GM23338 (cell line): ENCODE measurements at regions not wholly inside any gene's neighbourhood (a gene's known extent, or its start where the extent isn't known, plus 50 kb on each side); places are given as distances from the start of the nearest gene placed in this dataset.

ENCODE experiments used
- ATAC-seq: fragments of 200-7000 bp; cut with Tn5 transposase; 3 replicates; pipeline ENCODE4 v1.9.1; 2020
- DNase-seq: peaks from one replicate; pipeline ENCODE4 v3.0.0-alpha.2; 2015; ENCODE audit warnings: low spot score
- H2AFZ ChIP-seq: fragments of 200-600 bp; sonication (generic); 2 replicates; pipeline ENCODE4 v1.8.0; 2016; ENCODE audit warnings: antibody characterized with exemption, mild to moderate bottlenecking, moderate library complexity
- H3F3A ChIP-seq: fragments of 200-600 bp; sonication (generic); replicated peaks from 2 replicates; pipeline ENCODE4 v1.8.0; 2017; ENCODE audit warnings: antibody characterized with exemption, mixed run types, low read depth
- H3K27ac ChIP-seq: fragments of 200-600 bp; sonication (generic); 2 replicates; pipeline ENCODE4 v1.6.1; 2016; ENCODE audit warnings: low read depth
- H3K27me3 ChIP-seq: fragments of 200-600 bp; sonication (generic); 2 replicates; pipeline ENCODE4 v1.8.0; 2016; ENCODE audit warnings: mild to moderate bottlenecking, mixed run types, moderate library complexity; ENCODE audit not compliant: insufficient read depth
- H3K36me3 ChIP-seq: fragments of 200-600 bp; sonication (generic); 2 replicates; pipeline ENCODE4 v1.8.0; 2016; ENCODE audit warnings: mild to moderate bottlenecking; ENCODE audit not compliant: insufficient read depth
- H3K4me1 ChIP-seq: fragments of 200-600 bp; sonication (generic); 2 replicates; pipeline ENCODE4 v1.8.0; 2016; ENCODE audit warnings: mild to moderate bottlenecking, moderate library complexity; ENCODE audit not compliant: insufficient read depth
- H3K4me2 ChIP-seq: fragments of 200-600 bp; sonication (generic); 2 replicates; pipeline ENCODE4 v1.7.1; 2017; ENCODE audit warnings: mixed run types
- H3K4me3 ChIP-seq: fragments of 200-600 bp; sonication (generic); 2 replicates; pipeline ENCODE4 v1.6.1; 2016; ENCODE audit warnings: mixed run types
- H3K79me2 ChIP-seq: fragments of 200-600 bp; sonication (generic); replicated peaks from 2 replicates; pipeline ENCODE4 v1.8.0; 2017; ENCODE audit warnings: mild to moderate bottlenecking; ENCODE audit not compliant: insufficient read depth
- H3K9me2 ChIP-seq: fragments of 200-600 bp; sonication (generic); 2 replicates; pipeline ENCODE4 v1.8.0; 2017; ENCODE audit not compliant: insufficient read depth
- H4K20me1 ChIP-seq: fragments of 200-600 bp; sonication (generic); replicated peaks from 2 replicates; pipeline ENCODE4 v1.8.0; 2017; ENCODE audit warnings: mild to moderate bottlenecking; ENCODE audit not compliant: insufficient read depth
- H3K27ac Mint-ChIP-seq: 2 replicates; pipeline ENCODE4 v1.8.0; 2020; ENCODE audit warnings: inconsistent platforms, mild to moderate bottlenecking, moderate library complexity, mixed read lengths
- H3K27me3 Mint-ChIP-seq: 3 replicates; pipeline ENCODE4 v1.8.0; 2022; ENCODE audit warnings: low read depth, mild to moderate bottlenecking, moderate library complexity, mixed read lengths, inconsistent platforms; ENCODE audit not compliant: insufficient read depth, poor library complexity
- H3K36me3 Mint-ChIP-seq: 3 replicates; pipeline ENCODE4 v1.8.0; 2021; ENCODE audit warnings: low read depth, mild to moderate bottlenecking, inconsistent platforms, moderate library complexity, mixed read lengths
- H3K4me1 Mint-ChIP-seq: 3 replicates; pipeline ENCODE4 v1.8.0; 2020; ENCODE audit warnings: mild to moderate bottlenecking, inconsistent platforms, mixed read lengths
- H3K4me3 Mint-ChIP-seq: 3 replicates; pipeline ENCODE4 v1.8.0; 2021; ENCODE audit warnings: moderate library complexity, mild to moderate bottlenecking, inconsistent platforms, mixed read lengths
- H3K9me3 Mint-ChIP-seq: 3 replicates; pipeline ENCODE4 v1.8.0; 2020; ENCODE audit warnings: moderate library complexity, mild to moderate bottlenecking, inconsistent platforms, mixed read lengths
- CREB1 ChIP-seq: fragments of 250-450 bp; sonication (Bioruptor Pico); IDR thresholded peaks from 2 replicates; pipeline ENCODE4 v1.5.0; 2020; ENCODE audit warnings: low read depth, mild to moderate bottlenecking, moderate library complexity
- JUNB ChIP-seq: IDR thresholded peaks from one replicate; pipeline ENCODE4 v1.6.1; 2016; ENCODE audit warnings: antibody characterized with exemption; ENCODE audit not compliant: unreplicated experiment
- NANOG ChIP-seq: IDR thresholded peaks from 2 replicates; pipeline ENCODE4 v1.6.1; 2016; ENCODE audit warnings: antibody characterized with exemption, borderline replicate concordance
- POLR2AphosphoS5 ChIP-seq: IDR thresholded peaks from 2 replicates; pipeline ENCODE4 v1.6.1; 2016; ENCODE audit warnings: antibody characterized with exemption, low read depth
- REST ChIP-seq: IDR thresholded peaks from one replicate; pipeline ENCODE4 v1.6.1; 2018; ENCODE audit warnings: antibody characterized with exemption; ENCODE audit not compliant: unreplicated experiment
- STAT1 ChIP-seq: IDR thresholded peaks from one replicate; pipeline ENCODE4 v1.6.1; 2016; ENCODE audit warnings: antibody characterized with exemption; ENCODE audit not compliant: unreplicated experiment
- ZNF114 ChIP-seq: fragments of 250-450 bp; sonication (Bioruptor Pico); IDR thresholded peaks from 2 replicates; pipeline ENCODE4 v1.5.0; 2020; ENCODE audit warnings: mild to moderate bottlenecking, moderate library complexity
- ZNF331 ChIP-seq: fragments of 250-450 bp; sonication (Bioruptor Pico); IDR thresholded peaks from 2 replicates; pipeline ENCODE4 v1.5.0; 2020; ENCODE audit warnings: low read depth, mild to moderate bottlenecking, moderate library complexity
- TF ChIP-seq, protein P1 (sequence below), 2 experiments: fragments of 200-600 bp in 1 of 2; sonication (generic) in 1 of 2; conservative IDR thresholded peaks; 2 replicates each; pipeline versions ENCODE4 v1.5.1 to v1.6.1; 2016 to 2017; ENCODE audit warnings: antibody characterized with exemption in 2 of 2, low read depth in 2 of 2, mild to moderate bottlenecking in 2 of 2, moderate library complexity in 1 of 2
- TF ChIP-seq, protein P2 (sequence below): fragments of 250-450 bp; sonication (Bioruptor Pico); IDR thresholded peaks from 2 replicates; pipeline ENCODE4 v1.5.0; 2020; ENCODE audit warnings: mild to moderate bottlenecking, moderate library complexity

GRCh38 chr5:53425687-53426511, 54.5 kb upstream of the FST start:
- Histone ChIP-seq H3K4me3 (no peak overlapping the region), H3K4me2 (peak overlapping the region; percentile 5; the same call in 1 of the 2 replicates), H3K27me3 (no peaks in the 10 kb centered on the region), H3K36me3 (no peaks in the 10 kb centered on the region), H3K9me2 (no peaks in the 10 kb centered on the region), H4K20me1 (no peaks in the 10 kb centered on the region), H3F3A (no peaks in the 10 kb centered on the region), H3K4me1 (0 out of 2 replicates have a peak, but pooled peaks cover 2% of the 10 kb centered on the region), H3K27ac (no peak overlapping the region), H2AFZ (peak overlapping the region; percentile 24; the same call in 1 of the 2 replicates), H3K79me2 (no peaks in the 10 kb centered on the region)
- H3K27ac Mint-ChIP-seq = no peak overlapping the region
- peak; percentile 88 for DNase-seq
- TF ChIP-seq, protein P1, sequence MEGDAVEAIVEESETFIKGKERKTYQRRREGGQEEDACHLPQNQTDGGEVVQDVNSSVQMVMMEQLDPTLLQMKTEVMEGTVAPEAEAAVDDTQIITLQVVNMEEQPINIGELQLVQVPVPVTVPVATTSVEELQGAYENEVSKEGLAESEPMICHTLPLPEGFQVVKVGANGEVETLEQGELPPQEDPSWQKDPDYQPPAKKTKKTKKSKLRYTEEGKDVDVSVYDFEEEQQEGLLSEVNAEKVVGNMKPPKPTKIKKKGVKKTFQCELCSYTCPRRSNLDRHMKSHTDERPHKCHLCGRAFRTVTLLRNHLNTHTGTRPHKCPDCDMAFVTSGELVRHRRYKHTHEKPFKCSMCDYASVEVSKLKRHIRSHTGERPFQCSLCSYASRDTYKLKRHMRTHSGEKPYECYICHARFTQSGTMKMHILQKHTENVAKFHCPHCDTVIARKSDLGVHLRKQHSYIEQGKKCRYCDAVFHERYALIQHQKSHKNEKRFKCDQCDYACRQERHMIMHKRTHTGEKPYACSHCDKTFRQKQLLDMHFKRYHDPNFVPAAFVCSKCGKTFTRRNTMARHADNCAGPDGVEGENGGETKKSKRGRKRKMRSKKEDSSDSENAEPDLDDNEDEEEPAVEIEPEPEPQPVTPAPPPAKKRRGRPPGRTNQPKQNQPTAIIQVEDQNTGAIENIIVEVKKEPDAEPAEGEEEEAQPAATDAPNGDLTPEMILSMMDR (conservative IDR thresholded peaks at IDR 0.05; ENCODE audit: low read depth in 2 of 2) = peak; percentile 80 to 87
- TF ChIP-seq ZNF331 (CRISPR knock-in tag) = no peak
- ATAC-seq = peak; percentile 95
- peaks cover 3% of the 10 kb centered on the region for H3K27me3 Mint-ChIP-seq
- H3K36me3 Mint-ChIP-seq = no peaks in the 10 kb centered on the region; the same call in 2 of the 3 replicates
- no peak overlapping the region for H3K4me3 Mint-ChIP-seq
- peaks cover 11% of the 10 kb centered on the region for H3K4me1 Mint-ChIP-seq
- H3K9me3 Mint-ChIP-seq = no peaks in the 10 kb centered on the region

DNA sequence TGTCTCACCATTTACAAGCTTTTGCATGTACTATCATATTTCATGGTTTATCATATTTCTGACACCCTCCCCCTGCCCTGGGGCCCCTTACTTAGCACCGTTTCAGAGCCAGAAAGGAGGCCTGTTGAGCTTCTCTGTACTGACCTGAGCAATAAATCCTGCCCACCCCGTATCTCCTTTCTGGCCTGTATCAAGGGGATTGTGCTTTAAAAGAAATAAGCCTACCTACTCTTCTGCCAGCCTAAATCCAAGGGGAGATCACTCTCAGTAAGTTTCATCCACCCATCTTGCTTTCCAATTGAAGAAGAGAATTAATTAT, 54.0 kb upstream of the FST start:
- Mint-ChIP-seq H3K27ac (no peak overlapping the region), H3K9me3 (no peaks in the 10 kb centered on the region), H3K27me3 (peaks cover 3% of the 10 kb centered on the region), H3K4me1 (peaks cover 11% of the 10 kb centered on the region), H3K36me3 (no peaks in the 10 kb centered on the region; the same call in 2 of the 3 replicates), H3K4me3 (no peak overlapping the region)
- no peak overlapping the region for H3K4me2 ChIP-seq
- H3K79me2 ChIP-seq = no peaks in the 10 kb centered on the region
- H3F3A ChIP-seq = no peaks in the 10 kb centered on the region
- H3K27me3 ChIP-seq = no peaks in the 10 kb centered on the region
- H2AFZ ChIP-seq = peak overlapping the region; percentile 24; the same call in 1 of the 2 replicates
- H4K20me1 ChIP-seq = no peaks in the 10 kb centered on the region
- no peaks in the 10 kb centered on the region for H3K36me3 ChIP-seq
- H3K9me2 ChIP-seq = no peaks in the 10 kb centered on the region
- DNase-seq = no peak
- no peak overlapping the region for H3K4me3 ChIP-seq
- H3K27ac ChIP-seq = no peak overlapping the region
- 0 out of 2 replicates have a peak, but pooled peaks cover 2% of the 10 kb centered on the region for H3K4me1 ChIP-seq
- ATAC-seq = peak; percentile 53
- TF ChIP-seq JUNB = no peak
- TF ChIP-seq POLR2AphosphoS5 = no peak
- TF ChIP-seq, protein P2, sequence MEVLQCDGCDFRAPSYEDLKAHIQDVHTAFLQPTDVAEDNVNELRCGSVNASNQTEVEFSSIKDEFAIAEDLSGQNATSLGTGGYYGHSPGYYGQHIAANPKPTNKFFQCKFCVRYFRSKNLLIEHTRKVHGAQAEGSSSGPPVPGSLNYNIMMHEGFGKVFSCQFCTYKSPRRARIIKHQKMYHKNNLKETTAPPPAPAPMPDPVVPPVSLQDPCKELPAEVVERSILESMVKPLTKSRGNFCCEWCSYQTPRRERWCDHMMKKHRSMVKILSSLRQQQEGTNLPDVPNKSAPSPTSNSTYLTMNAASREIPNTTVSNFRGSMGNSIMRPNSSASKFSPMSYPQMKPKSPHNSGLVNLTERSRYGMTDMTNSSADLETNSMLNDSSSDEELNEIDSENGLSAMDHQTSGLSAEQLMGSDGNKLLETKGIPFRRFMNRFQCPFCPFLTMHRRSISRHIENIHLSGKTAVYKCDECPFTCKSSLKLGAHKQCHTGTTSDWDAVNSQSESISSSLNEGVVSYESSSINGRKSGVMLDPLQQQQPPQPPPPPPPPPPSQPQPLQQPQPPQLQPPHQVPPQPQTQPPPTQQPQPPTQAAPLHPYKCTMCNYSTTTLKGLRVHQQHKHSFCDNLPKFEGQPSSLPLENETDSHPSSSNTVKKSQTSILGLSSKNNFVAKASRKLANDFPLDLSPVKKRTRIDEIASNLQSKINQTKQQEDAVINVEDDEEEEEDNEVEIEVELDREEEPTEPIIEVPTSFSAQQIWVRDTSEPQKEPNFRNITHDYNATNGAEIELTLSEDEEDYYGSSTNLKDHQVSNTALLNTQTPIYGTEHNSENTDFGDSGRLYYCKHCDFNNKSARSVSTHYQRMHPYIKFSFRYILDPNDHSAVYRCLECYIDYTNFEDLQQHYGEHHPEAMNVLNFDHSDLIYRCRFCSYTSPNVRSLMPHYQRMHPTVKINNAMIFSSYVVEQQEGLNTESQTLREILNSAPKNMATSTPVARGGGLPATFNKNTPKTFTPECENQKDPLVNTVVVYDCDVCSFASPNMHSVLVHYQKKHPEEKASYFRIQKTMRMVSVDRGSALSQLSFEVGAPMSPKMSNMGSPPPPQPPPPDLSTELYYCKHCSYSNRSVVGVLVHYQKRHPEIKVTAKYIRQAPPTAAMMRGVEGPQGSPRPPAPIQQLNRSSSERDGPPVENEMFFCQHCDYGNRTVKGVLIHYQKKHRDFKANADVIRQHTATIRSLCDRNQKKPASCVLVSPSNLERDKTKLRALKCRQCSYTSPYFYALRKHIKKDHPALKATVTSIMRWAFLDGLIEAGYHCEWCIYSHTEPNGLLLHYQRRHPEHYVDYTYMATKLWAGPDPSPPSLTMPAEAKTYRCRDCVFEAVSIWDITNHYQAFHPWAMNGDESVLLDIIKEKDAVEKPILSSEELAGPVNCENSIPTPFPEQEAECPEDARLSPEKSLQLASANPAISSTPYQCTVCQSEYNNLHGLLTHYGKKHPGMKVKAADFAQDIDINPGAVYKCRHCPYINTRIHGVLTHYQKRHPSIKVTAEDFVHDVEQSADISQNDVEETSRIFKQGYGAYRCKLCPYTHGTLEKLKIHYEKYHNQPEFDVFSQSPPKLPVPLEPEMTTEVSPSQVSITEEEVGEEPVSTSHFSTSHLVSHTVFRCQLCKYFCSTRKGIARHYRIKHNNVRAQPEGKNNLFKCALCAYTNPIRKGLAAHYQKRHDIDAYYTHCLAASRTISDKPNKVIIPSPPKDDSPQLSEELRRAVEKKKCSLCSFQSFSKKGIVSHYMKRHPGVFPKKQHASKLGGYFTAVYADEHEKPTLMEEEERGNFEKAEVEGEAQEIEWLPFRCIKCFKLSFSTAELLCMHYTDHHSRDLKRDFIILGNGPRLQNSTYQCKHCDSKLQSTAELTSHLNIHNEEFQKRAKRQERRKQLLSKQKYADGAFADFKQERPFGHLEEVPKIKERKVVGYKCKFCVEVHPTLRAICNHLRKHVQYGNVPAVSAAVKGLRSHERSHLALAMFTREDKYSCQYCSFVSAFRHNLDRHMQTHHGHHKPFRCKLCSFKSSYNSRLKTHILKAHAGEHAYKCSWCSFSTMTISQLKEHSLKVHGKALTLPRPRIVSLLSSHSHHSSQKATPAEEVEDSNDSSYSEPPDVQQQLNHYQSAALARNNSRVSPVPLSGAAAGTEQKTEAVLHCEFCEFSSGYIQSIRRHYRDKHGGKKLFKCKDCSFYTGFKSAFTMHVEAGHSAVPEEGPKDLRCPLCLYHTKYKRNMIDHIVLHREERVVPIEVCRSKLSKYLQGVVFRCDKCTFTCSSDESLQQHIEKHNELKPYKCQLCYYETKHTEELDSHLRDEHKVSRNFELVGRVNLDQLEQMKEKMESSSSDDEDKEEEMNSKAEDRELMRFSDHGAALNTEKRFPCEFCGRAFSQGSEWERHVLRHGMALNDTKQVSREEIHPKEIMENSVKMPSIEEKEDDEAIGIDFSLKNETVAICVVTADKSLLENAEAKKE (CRISPR knock-in tag) = no peak
- no peak for TF ChIP-seq ZNF114
- no peak for TF ChIP-seq STAT1
- TF ChIP-seq CREB1 (CRISPR knock-in tag) = no peak
- TF ChIP-seq NANOG = no peak
- no peak for TF ChIP-seq REST
